GM12878 (cell line): ENCODE measurements at regions not wholly inside any gene's neighbourhood (a gene's known extent, or its start where the extent isn't known, plus 50 kb on each side); places are given as distances from the start of the nearest gene placed in this dataset.

Experiments used
- ATAC-seq: fragments of 200-7000 bp; cut with Tn5 transposase; 3 replicates; pipeline ENCODE4 v1.9.1; 2020; ENCODE audit warnings: mild to moderate bottlenecking, moderate library complexity
- BruUV-seq: library from RNA; stranded (reverse); fragments of 400-500 nt; replicated peaks from 2 replicates; lab custom pipeline; 2021; lab: Mats Ljungman, UMichigan
- CTCF ChIA-PET: fragments of 300-600 bp; sonication (Branson Sonifier 250); formaldehyde crosslinking; extraction: SDS; loops from one replicate; lab custom pipeline; 2021; ENCODE audit warnings: inconsistent platforms; lab: Yijun Ruan, JAX
- POLR2A ChIA-PET: fragments of 350-600 bp; formaldehyde crosslinking; extraction: SDS; loops from one replicate; lab custom pipeline; 2021; ENCODE audit warnings: inconsistent platforms; lab: Charles Lee
- RAD21 ChIA-PET: fragments of 300-600 bp; sonication (Branson Sonifier 250); formaldehyde crosslinking; loops from one replicate; lab custom pipeline; 2023; ENCODE audit warnings: antibody characterized with exemption; ENCODE audit not compliant: unreplicated experiment; lab: Charles Lee
- SMC1A ChIA-PET: fragments of 300-600 bp; sonication (Branson Sonifier 250); formaldehyde crosslinking; loops from one replicate; lab custom pipeline; 2023; ENCODE audit not compliant: unreplicated experiment, uncharacterized antibody; lab: Charles Lee
- DNase-seq: peaks from one replicate; pipeline ENCODE4 v3.0.0-alpha.2; 2011; ENCODE audit warnings: low read depth, low spot score
- FAIRE-seq: peaks from 3 replicates; lab custom pipeline; 2011; peaks lifted over from hg19 to GRCh38; lab: Jason Lieb, UNC
- H2AFZ ChIP-seq: 2 replicates; pipeline ENCODE4 v1.6.0; 2011; ENCODE audit warnings: low read depth, low read length, control low read depth; ENCODE audit not compliant: control insufficient read depth
- H3K27ac ChIP-seq: 2 replicates; pipeline ENCODE4 v1.5.1; 2011; ENCODE audit warnings: control low read depth; ENCODE audit not compliant: control insufficient read depth, insufficient read depth
- H3K27me3 ChIP-seq, 2 experiments: replicated peaks in 1 of 2; 2 replicates each; pipeline versions ENCODE4 v1.6.0 to v1.6.1; 2011; ENCODE audit warnings: low read length in 1 of 2; ENCODE audit not compliant: control insufficient read depth in 2 of 2, insufficient read depth in 2 of 2
- H3K36me3 ChIP-seq, 2 experiments: 2 replicates each; pipeline ENCODE4 v1.5.1; 2011; ENCODE audit warnings: low read length in 1 of 2; ENCODE audit not compliant: control insufficient read depth in 2 of 2, insufficient read depth in 2 of 2
- H3K4me1 ChIP-seq: 2 replicates; pipeline ENCODE4 v1.6.1; 2011; ENCODE audit warnings: mild to moderate bottlenecking, low read length, moderate library complexity, mixed read lengths; ENCODE audit not compliant: control insufficient read depth, insufficient read depth
- H3K4me2 ChIP-seq: 2 replicates; pipeline ENCODE4 v1.6.0; 2011; ENCODE audit warnings: control low read depth; ENCODE audit not compliant: control insufficient read depth, insufficient read depth
- H3K4me3 ChIP-seq: fragments of 200-600 bp; sonication (generic); 2 replicates; pipeline ENCODE4 v1.5.1; 2016
- H3K79me2 ChIP-seq: 2 replicates; pipeline ENCODE4 v1.6.0; 2011; ENCODE audit warnings: low read length; ENCODE audit not compliant: control insufficient read depth, insufficient read depth
- H3K9ac ChIP-seq: 2 replicates; pipeline ENCODE4 v1.8.0; 2011; ENCODE audit warnings: low read length, control low read depth, mixed read lengths; ENCODE audit not compliant: control insufficient read depth, insufficient read depth
- H3K9me3 ChIP-seq: replicated peaks from 3 replicates; pipeline ENCODE4 v1.5.1; 2011; ENCODE audit warnings: mild to moderate bottlenecking, low read length; ENCODE audit not compliant: control insufficient read depth, insufficient read depth
- H4K20me1 ChIP-seq: 2 replicates; pipeline ENCODE4 v1.6.0; 2011; ENCODE audit not compliant: control insufficient read depth, insufficient read depth
- BRCA1 ChIP-seq: IDR thresholded peaks from 2 replicates; pipeline ENCODE4 v1.6.1; 2011; ENCODE audit warnings: low read depth, low read length, improper control_type of control experiment
- CHD2 ChIP-seq: IDR thresholded peaks from 2 replicates; pipeline ENCODE4 v1.6.1; 2011; ENCODE audit warnings: low read depth, low read length, improper control_type of control experiment, borderline replicate concordance
- IRF4 ChIP-seq: IDR thresholded peaks from 2 replicates; pipeline ENCODE4 v1.6.1; 2011; ENCODE audit warnings: low read depth, low read length
- LARP7 ChIP-seq: fragments of 450-650 bp; IDR thresholded peaks from 2 replicates; pipeline ENCODE4 v1.6.1; 2017; ENCODE audit warnings: mild to moderate bottlenecking
- MEF2A ChIP-seq: IDR thresholded peaks from 2 replicates; pipeline ENCODE4 v1.6.1; 2011; ENCODE audit warnings: low read depth, mild to moderate bottlenecking, low read length, moderate library complexity; ENCODE audit not compliant: insufficient read depth
- MEF2B ChIP-seq: fragments of 450-650 bp; IDR thresholded peaks from 2 replicates; pipeline ENCODE4 v1.6.1; 2018; ENCODE audit warnings: mild to moderate bottlenecking, moderate library complexity; ENCODE audit not compliant: partially characterized antibody, poor library complexity, severe bottlenecking
- NFIC ChIP-seq: IDR thresholded peaks from 2 replicates; pipeline ENCODE4 v1.6.1; 2012; ENCODE audit warnings: low read depth, mild to moderate bottlenecking, inconsistent platforms, low read length, moderate library complexity
- NFXL1 ChIP-seq: fragments of 450-650 bp; IDR thresholded peaks from 2 replicates; pipeline ENCODE4 v1.6.1; 2017; ENCODE audit warnings: antibody characterized with exemption, mild to moderate bottlenecking, borderline replicate concordance
- NFYB ChIP-seq: IDR thresholded peaks from 2 replicates; pipeline ENCODE4 v1.6.1; 2011; ENCODE audit warnings: low read depth, mild to moderate bottlenecking, low read length, improper control_type of control experiment, moderate library complexity; ENCODE audit not compliant: insufficient read depth
- NR2F1 ChIP-seq: fragments of 450-650 bp; conservative IDR thresholded peaks from 2 replicates; pipeline ENCODE4 v1.6.1; 2017; ENCODE audit warnings: mild to moderate bottlenecking
- RAD21 ChIP-seq: IDR thresholded peaks from 2 replicates; pipeline ENCODE4 v1.6.1; 2011; ENCODE audit warnings: mild to moderate bottlenecking, low read depth, low read length, moderate library complexity; ENCODE audit not compliant: insufficient read depth
- RUNX3 ChIP-seq: IDR thresholded peaks from 2 replicates; pipeline ENCODE4 v1.6.1; 2012; ENCODE audit warnings: low read length, inconsistent platforms
- SREBF2 ChIP-seq: IDR thresholded peaks from 2 replicates; pipeline ENCODE4 v1.6.1; 2012; ENCODE audit warnings: mild to moderate bottlenecking, low read length
- ZNF384 ChIP-seq: IDR thresholded peaks from 2 replicates; pipeline ENCODE4 v1.6.1; 2012; ENCODE audit warnings: low read depth, mild to moderate bottlenecking, low read length, improper control_type of control experiment, borderline replicate concordance
- WGBS: methylation state at CpG from one replicate; pipeline ENCODE4 v1.1.6; 2016; ENCODE audit warnings: low lambda C conversion rate; ENCODE audit not compliant: insufficient replicate concordance, insufficient coverage; ENCODE audit errors: missing lambda C conversion rate; 5-methylcytosine and 5-hydroxymethylcytosine counted together
- in situ Hi-C: fragments of 300-500 bp; cut with MboI; formaldehyde crosslinking; loops from 9 replicates; pipeline ENCODE4 v1.14.3; 2018; ENCODE audit warnings: mixed read lengths
- intact Hi-C: fragments of 100-400 bp; cut with micrococcal nuclease; formaldehyde crosslinking; loops from one replicate; pipeline ENCODE4 v1.14.2; 2022; ENCODE audit not compliant: unreplicated experiment
- TF ChIP-seq, protein P1 (sequence below): IDR thresholded peaks from 2 replicates; pipeline ENCODE4 v1.6.1; 2012; ENCODE audit warnings: low read length, inconsistent platforms
- TF ChIP-seq, protein P2 (sequence below): fragments of 450-650 bp; IDR thresholded peaks from 2 replicates; pipeline ENCODE4 v1.6.1; 2018; ENCODE audit warnings: borderline replicate concordance, mild to moderate bottlenecking; ENCODE audit not compliant: partially characterized antibody
- TF ChIP-seq, protein P3 (sequence below): fragments of 450-650 bp; IDR thresholded peaks from 2 replicates; pipeline ENCODE4 v1.6.1; 2017; ENCODE audit warnings: mild to moderate bottlenecking, moderate library complexity

DNA sequence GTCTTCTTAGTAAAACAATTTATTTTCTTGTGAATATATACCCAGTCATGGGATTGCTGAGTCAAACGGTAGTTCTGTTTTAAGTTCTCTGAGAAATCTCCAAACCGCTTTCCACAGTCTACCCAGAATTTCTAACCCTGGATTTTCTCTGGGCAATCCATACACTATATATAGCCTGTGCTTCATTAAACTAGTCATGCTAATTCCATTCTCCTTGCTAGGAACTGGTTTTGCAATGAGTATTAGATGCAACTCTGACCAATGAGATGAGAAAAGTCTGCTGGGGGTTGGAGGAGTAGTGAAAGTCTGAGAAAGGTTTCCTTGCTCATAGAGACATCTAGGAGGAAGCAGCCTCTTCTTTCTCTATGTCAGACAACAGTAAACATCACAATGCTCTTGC is 196.1 kb upstream of the CDKN3 start:
- H3K9ac ChIP-seq = no peak overlapping the region
- ChIA-PET SMC1A (no interaction called here), RAD21 (no interaction called here), POLR2A (no interaction called here), CTCF (interaction anchor here (0.8 kb wide), 1 partner anchor 128 kb away, joined by 3 read pairs; no protein-coding TSS in a partner anchor)
- FAIRE-seq (no peak), DNase-seq (no peak), ATAC-seq (no peak)
- no peak overlapping the region for H3K4me2 ChIP-seq
- H3K9me3 ChIP-seq = no peaks in the 10 kb centered on the region
- H2AFZ ChIP-seq = no peak overlapping the region
- intact Hi-C loops (no loop called here), in situ Hi-C loops (no loop called here)
- no peak overlapping the region for H3K4me3 ChIP-seq
- no peaks in the 10 kb centered on the region for H3K4me1 ChIP-seq
- no peaks in the 10 kb centered on the region for H3K27me3 ChIP-seq
- 32% methylated on average over 2 of the region's 2 CpGs for WGBS
- H3K36me3 ChIP-seq = no peaks in the 10 kb centered on the region
- H3K79me2 ChIP-seq = no peaks in the 10 kb centered on the region
- BruUV-seq = no TSS peak
- H3K27ac ChIP-seq = no peak overlapping the region
- TF ChIP-seq MEF2B (no peak), NR2F1 (no peak), ZNF384 (no peak), NFYB (no peak), NFIC (no peak), NFXL1 (no peak), LARP7 (no peak), IRF4 (no peak), SREBF2 (no peak), CHD2 (no peak), RAD21 (no peak), BRCA1 (no peak), MEF2A (0 out of 2 replicates have a peak, but pooled peaks have one; percentile 33), RUNX3 (peak; percentile 18; the same call in 1 of the 2 replicates)
- TF ChIP-seq, protein P1, sequence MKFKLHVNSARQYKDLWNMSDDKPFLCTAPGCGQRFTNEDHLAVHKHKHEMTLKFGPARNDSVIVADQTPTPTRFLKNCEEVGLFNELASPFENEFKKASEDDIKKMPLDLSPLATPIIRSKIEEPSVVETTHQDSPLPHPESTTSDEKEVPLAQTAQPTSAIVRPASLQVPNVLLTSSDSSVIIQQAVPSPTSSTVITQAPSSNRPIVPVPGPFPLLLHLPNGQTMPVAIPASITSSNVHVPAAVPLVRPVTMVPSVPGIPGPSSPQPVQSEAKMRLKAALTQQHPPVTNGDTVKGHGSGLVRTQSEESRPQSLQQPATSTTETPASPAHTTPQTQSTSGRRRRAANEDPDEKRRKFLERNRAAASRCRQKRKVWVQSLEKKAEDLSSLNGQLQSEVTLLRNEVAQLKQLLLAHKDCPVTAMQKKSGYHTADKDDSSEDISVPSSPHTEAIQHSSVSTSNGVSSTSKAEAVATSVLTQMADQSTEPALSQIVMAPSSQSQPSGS = 0 out of 2 replicates have a peak, but pooled peaks have one; percentile 47
- TF ChIP-seq, protein P2, sequence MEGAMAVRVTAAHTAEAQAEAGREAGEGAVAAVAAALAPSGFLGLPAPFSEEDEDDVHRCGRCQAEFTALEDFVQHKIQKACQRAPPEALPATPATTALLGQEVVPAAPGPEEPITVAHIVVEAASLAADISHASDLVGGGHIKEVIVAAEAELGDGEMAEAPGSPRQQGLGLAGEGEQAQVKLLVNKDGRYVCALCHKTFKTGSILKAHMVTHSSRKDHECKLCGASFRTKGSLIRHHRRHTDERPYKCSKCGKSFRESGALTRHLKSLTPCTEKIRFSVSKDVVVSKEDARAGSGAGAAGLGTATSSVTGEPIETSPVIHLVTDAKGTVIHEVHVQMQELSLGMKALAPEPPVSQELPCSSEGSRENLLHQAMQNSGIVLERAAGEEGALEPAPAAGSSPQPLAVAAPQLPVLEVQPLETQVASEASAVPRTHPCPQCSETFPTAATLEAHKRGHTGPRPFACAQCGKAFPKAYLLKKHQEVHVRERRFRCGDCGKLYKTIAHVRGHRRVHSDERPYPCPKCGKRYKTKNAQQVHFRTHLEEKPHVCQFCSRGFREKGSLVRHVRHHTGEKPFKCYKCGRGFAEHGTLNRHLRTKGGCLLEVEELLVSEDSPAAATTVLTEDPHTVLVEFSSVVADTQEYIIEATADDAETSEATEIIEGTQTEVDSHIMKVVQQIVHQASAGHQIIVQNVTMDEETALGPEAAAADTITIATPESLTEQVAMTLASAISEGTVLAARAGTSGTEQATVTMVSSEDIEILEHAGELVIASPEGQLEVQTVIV = no peak
- TF ChIP-seq, protein P3, sequence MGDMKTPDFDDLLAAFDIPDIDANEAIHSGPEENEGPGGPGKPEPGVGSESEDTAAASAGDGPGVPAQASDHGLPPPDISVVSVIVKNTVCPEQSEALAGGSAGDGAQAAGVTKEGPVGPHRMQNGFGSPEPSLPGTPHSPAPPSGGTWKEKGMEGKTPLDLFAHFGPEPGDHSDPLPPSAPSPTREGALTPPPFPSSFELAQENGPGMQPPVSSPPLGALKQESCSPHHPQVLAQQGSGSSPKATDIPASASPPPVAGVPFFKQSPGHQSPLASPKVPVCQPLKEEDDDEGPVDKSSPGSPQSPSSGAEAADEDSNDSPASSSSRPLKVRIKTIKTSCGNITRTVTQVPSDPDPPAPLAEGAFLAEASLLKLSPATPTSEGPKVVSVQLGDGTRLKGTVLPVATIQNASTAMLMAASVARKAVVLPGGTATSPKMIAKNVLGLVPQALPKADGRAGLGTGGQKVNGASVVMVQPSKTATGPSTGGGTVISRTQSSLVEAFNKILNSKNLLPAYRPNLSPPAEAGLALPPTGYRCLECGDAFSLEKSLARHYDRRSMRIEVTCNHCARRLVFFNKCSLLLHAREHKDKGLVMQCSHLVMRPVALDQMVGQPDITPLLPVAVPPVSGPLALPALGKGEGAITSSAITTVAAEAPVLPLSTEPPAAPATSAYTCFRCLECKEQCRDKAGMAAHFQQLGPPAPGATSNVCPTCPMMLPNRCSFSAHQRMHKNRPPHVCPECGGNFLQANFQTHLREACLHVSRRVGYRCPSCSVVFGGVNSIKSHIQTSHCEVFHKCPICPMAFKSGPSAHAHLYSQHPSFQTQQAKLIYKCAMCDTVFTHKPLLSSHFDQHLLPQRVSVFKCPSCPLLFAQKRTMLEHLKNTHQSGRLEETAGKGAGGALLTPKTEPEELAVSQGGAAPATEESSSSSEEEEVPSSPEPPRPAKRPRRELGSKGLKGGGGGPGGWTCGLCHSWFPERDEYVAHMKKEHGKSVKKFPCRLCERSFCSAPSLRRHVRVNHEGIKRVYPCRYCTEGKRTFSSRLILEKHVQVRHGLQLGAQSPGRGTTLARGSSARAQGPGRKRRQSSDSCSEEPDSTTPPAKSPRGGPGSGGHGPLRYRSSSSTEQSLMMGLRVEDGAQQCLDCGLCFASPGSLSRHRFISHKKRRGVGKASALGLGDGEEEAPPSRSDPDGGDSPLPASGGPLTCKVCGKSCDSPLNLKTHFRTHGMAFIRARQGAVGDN = no peak
- no peaks in the 10 kb centered on the region for H4K20me1 ChIP-seq
